ENCODE measurements at regions not wholly inside any gene's neighbourhood (a gene's known extent, or its start where the extent isn't known, plus 50 kb on each side); places are given as distances from the start of the nearest gene placed in this dataset.

DNA sequence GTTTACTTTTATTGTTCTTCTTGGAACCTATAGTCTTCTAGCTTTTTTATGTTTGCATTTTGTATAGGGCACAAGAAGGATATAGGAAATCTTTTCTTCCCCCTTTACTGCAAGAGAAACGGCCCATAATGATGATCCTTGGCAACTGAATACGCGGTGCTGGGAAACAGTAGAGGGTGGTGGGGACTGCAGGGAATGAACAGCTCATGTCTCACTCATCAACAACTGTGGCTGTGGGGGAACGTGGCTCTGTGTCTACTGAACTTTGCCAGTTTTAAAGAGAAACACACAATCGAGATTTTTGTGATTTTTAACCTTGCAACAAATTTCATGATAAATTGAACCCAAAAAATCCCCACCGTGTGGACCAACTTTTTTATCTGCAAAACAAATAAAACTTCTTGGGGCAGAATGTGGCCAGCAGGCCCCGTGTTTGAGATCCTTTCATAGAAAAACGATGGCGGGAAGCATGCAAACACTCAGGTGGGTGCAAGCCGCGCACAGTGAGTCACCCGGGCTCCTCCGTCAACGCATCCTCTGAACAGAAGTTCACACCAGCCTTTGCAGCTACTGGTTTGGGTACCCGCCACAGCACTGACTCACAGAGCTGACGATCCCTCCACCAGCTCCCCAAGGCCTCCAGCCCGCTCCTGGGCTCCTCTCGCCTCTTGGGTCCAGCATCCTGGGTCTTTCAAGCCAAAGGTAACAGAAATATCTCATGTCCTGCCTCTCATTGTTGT, 149.3 kb downstream of the COL6A3 start:
- peak overlapping the region; percentile 80 for H3K27ac Mint-ChIP-seq
- TF ChIP-seq, protein P1, sequence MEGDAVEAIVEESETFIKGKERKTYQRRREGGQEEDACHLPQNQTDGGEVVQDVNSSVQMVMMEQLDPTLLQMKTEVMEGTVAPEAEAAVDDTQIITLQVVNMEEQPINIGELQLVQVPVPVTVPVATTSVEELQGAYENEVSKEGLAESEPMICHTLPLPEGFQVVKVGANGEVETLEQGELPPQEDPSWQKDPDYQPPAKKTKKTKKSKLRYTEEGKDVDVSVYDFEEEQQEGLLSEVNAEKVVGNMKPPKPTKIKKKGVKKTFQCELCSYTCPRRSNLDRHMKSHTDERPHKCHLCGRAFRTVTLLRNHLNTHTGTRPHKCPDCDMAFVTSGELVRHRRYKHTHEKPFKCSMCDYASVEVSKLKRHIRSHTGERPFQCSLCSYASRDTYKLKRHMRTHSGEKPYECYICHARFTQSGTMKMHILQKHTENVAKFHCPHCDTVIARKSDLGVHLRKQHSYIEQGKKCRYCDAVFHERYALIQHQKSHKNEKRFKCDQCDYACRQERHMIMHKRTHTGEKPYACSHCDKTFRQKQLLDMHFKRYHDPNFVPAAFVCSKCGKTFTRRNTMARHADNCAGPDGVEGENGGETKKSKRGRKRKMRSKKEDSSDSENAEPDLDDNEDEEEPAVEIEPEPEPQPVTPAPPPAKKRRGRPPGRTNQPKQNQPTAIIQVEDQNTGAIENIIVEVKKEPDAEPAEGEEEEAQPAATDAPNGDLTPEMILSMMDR (IDR thresholded peaks at IDR 0.05), result no peak
- peak; percentile 63 for DNase-seq

DNA sequence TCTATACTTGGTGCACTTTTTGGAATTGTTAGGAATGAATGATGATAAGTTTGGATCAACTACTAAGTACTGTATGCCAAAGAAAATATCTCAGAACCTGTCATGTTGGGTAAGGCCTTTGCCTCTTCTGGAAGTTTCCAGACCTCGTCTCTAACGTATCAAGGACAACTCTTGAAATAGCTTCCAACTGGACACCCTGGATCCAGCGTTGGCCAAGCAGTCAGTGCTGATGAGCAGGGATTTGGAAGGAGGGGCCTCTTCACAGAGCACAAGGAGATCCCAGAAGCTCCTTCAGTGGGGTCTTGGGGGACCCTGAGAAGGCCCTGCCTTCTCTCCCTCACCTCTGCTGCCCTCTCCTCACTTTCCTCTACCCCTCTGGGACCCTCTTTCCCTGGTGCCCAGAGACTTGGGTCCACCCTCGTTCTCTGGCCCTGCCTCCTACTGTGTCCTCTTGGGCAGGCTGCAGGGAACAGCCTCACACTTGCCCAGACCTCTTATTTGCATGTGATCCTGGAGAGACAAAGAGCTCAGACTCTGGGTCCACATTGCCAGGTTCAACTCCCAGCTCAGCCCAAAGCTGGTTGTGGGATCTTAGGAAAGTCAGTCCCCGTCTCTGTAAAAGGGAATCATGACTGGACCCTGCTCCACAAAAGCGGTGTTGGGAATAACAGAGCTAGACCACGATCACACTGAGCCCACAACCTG, 145.8 kb downstream of the COL6A3 start:
- H3K27me3 Mint-ChIP-seq (ENCODE audit: insufficient read depth), result peaks cover 1% of the 10 kb centered on the region; the same call in 1 of the 2 replicates
- no peaks in the 10 kb centered on the region for H3K36me3 Mint-ChIP-seq (ENCODE audit: low read depth)
- H3K4me1 Mint-ChIP-seq (ENCODE audit: low read depth), result peaks cover 39% of the 10 kb centered on the region
- TF ChIP-seq, protein P1 (IDR thresholded peaks at IDR 0.05), result no peak
- DNase-seq, result no peak
- no peaks in the 10 kb centered on the region for H3K9me3 Mint-ChIP-seq
- no peak overlapping the region for H3K27ac Mint-ChIP-seq
- no peak overlapping the region for H3K4me3 Mint-ChIP-seq

More for the DNA sequence above, 149.3 kb downstream of the COL6A3 start:
- Mint-ChIP-seq H3K4me3 (peak overlapping the region; percentile 73), H3K27me3 (ENCODE audit: insufficient read depth) (no peaks in the 10 kb centered on the region; the same call in 1 of the 2 replicates), H3K9me3 (no peaks in the 10 kb centered on the region), H3K36me3 (ENCODE audit: low read depth) (no peaks in the 10 kb centered on the region), H3K4me1 (ENCODE audit: low read depth) (peaks cover 59% of the 10 kb centered on the region)

DNA sequence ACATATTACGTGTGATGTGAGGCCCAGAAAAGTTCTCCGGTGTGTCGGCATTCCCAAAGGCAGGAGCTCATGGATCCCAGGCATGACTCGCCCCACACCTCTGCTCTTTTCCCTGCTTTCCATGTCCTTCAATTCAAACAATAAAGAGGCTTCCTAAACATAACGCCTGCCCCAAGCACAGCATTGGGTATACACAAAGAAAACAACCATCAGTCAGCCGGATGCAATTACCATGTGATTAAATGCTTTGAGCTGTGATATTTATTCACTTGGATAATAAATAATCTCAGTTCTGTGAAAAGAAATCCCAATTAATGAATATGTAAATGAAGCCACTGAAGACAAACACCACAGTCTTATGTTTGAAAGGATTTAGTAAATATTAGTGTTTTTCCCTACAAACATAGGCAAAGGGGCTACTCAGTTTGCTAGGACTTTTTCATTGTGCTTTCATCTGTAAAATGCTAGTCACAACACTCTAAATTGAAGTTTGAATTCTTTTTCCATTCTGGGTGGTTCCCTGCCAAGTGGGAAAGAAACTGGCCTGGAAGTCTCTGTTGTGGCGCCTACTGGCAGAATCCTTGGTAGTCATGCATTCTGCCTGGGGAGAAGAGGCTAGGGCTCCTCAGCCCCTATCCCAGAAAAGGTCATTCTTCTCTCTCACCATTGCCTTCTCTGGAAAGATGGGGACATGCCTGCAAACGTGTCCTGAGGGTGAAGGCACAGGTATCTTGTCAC, 144.7 kb downstream of the COL6A3 start:
- no peaks in the 10 kb centered on the region for H3K36me3 Mint-ChIP-seq (ENCODE audit: low read depth)
- H3K4me3 Mint-ChIP-seq, result no peak overlapping the region
- no peak for DNase-seq
- peaks cover 27% of the 10 kb centered on the region for H3K4me1 Mint-ChIP-seq (ENCODE audit: low read depth)
- no peaks in the 10 kb centered on the region for H3K9me3 Mint-ChIP-seq
- H3K27me3 Mint-ChIP-seq (ENCODE audit: insufficient read depth), result peaks cover 1% of the 10 kb centered on the region; the same call in 1 of the 2 replicates
- TF ChIP-seq, protein P1 (IDR thresholded peaks at IDR 0.05), result no peak
- no peak overlapping the region for H3K27ac Mint-ChIP-seq

DNA sequence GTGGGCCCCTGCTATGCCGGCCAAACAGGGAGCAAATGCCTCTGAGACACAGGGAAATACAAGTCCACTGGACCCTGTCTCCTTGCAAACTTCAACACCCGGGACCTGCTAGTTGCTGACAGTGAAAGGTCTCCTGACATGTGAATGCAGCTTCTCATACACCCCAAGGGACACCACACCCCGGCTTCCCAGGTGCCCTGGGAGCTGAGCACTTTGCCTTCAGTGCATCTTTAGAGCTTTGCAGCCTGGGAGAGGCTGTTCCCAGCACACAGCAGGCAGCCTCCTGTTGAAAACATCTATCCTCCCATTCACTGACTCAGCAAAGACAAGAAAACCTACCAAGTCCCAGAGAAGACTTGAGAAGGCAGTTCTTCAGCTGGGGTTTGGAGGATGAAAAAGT, 143.4 kb downstream of the COL6A3 start:
- TF ChIP-seq, protein P1 (IDR thresholded peaks at IDR 0.05), result no peak
- Mint-ChIP-seq H3K9me3 (no peaks in the 10 kb centered on the region), H3K27me3 (ENCODE audit: insufficient read depth) (peaks cover 1% of the 10 kb centered on the region; the same call in 1 of the 2 replicates), H3K27ac (no peak overlapping the region), H3K4me3 (no peak overlapping the region), H3K36me3 (ENCODE audit: low read depth) (no peaks in the 10 kb centered on the region), H3K4me1 (ENCODE audit: low read depth) (peaks cover 15% of the 10 kb centered on the region)
- DNase-seq, result no peak

Measured in HFFc6 (cell line).